Fibroblast of lung (primary cell): ENCODE measurements at regions not wholly inside any gene's neighbourhood (a gene's known extent, or its start where the extent isn't known, plus 50 kb on each side); places are given as distances from the start of the nearest gene placed in this dataset.

ENCODE experiments used
- DNase-seq, 2 donors: peaks; one replicate each; pipeline versions ENCODE4 v3.0.0 to v3.0.0-alpha.2; 2010; ENCODE audit warnings: low read depth in 2 of 2
- H2AFZ ChIP-seq: 2 replicates; pipeline ENCODE4 v1.5.1; 2012; ENCODE audit warnings: low read length, control low read depth, inconsistent platforms
- H3K27ac ChIP-seq: 2 replicates; pipeline ENCODE4 v1.5.1; 2011; ENCODE audit warnings: low read length, control low read depth; ENCODE audit not compliant: insufficient read depth
- H3K27me3 ChIP-seq: 2 replicates; pipeline ENCODE4 v1.5.1; 2011; ENCODE audit warnings: mild to moderate bottlenecking, low read length; ENCODE audit not compliant: control insufficient read depth, insufficient read depth
- H3K36me3 ChIP-seq: 2 replicates; pipeline ENCODE4 v1.5.1; 2011; ENCODE audit warnings: low read length; ENCODE audit not compliant: control insufficient read depth, insufficient read depth
- H3K4me1 ChIP-seq: 2 replicates; pipeline ENCODE4 v1.5.1; 2011; ENCODE audit warnings: low read length; ENCODE audit not compliant: control insufficient read depth, insufficient read depth; ENCODE audit errors: extremely low read depth
- H3K4me2 ChIP-seq: 2 replicates; pipeline ENCODE4 v1.5.1; 2011; ENCODE audit warnings: low read length, control low read depth; ENCODE audit not compliant: insufficient read depth; ENCODE audit errors: extremely low read depth
- H3K4me3 ChIP-seq, 4 experiments: fragments of 200-600 bp in 1 of 4; sonication (generic) in 1 of 4; replicated peaks in 1 of 4; 2 replicates each; pipeline ENCODE4 v1.5.1; 2011 to 2016; ENCODE audit warnings: low read length in 4 of 4, low read depth in 3 of 4, mild to moderate bottlenecking in 3 of 4, control low read depth in 2 of 4, inconsistent platforms in 1 of 4, mixed read lengths in 1 of 4; ENCODE audit not compliant: insufficient read depth in 1 of 4; ENCODE audit errors: control extremely low read depth in 1 of 4
- H3K79me2 ChIP-seq: 2 replicates; pipeline ENCODE4 v1.5.1; 2012; ENCODE audit warnings: mild to moderate bottlenecking, low read length, inconsistent platforms; ENCODE audit not compliant: control insufficient read depth, insufficient read depth
- H3K9ac ChIP-seq: 2 replicates; pipeline ENCODE4 v1.5.1; 2011; ENCODE audit warnings: mild to moderate bottlenecking, low read length, control low read depth; ENCODE audit not compliant: insufficient read depth
- H3K9me3 ChIP-seq: 2 replicates; pipeline ENCODE4 v1.5.1; 2012; ENCODE audit warnings: low read depth, low read length; ENCODE audit not compliant: control insufficient read depth, insufficient read depth
- H4K20me1 ChIP-seq: 2 replicates; pipeline ENCODE4 v1.5.1; 2011; ENCODE audit warnings: low read length; ENCODE audit not compliant: control insufficient read depth, insufficient read depth; ENCODE audit errors: extremely low read depth
- CTCF ChIP-seq, 2 donors: IDR thresholded peaks in 1 of 2; conservative IDR thresholded peaks in 1 of 2; 1 replicate in 1 of 2; 2 replicates in 1 of 2; pipeline ENCODE4 v1.5.1; 2011 to 2012; ENCODE audit warnings: low read length in 2 of 2, control low read depth in 1 of 2, inconsistent platforms in 1 of 2, low read depth in 1 of 2, mild to moderate bottlenecking in 1 of 2
- EZH2 ChIP-seq: IDR thresholded peaks from 2 replicates; pipeline ENCODE4 v1.5.1; 2012; ENCODE audit warnings: low read length, control low read depth, mild to moderate bottlenecking; ENCODE audit errors: missing control alignments

- H3K79me2 ChIP-seq, result no peaks in the 10 kb centered on the region
- H3K4me3 ChIP-seq, result no peak overlapping the region
- no peak overlapping the region for H3K4me2 ChIP-seq
- TF ChIP-seq CTCF (conservative IDR thresholded peaks at IDR 0.05 in 1 of 2, IDR thresholded peaks at IDR 0.05 in 1 of 2; ENCODE audit: low read depth in 1 of 2, low read length in 2 of 2) (no peak), EZH2 (no peak)
- no peaks in the 10 kb centered on the region for H4K20me1 ChIP-seq
- no peak overlapping the region for H2AFZ ChIP-seq
- no peak overlapping the region for H3K27ac ChIP-seq
- H3K27me3 ChIP-seq, result no peaks in the 10 kb centered on the region
- no peak for DNase-seq
- H3K36me3 ChIP-seq, result no peaks in the 10 kb centered on the region
- H3K9me3 ChIP-seq, result no peaks in the 10 kb centered on the region
- H3K4me1 ChIP-seq, result no peaks in the 10 kb centered on the region
- H3K9ac ChIP-seq, result no peak overlapping the region
Observed at GRCh38 chr4:56259655-56260054, 127.6 kb downstream of the AASDH start.

- no peaks in the 10 kb centered on the region for H3K9me3 ChIP-seq
- H3K4me3 ChIP-seq, result no peak overlapping the region
- no peak overlapping the region for H3K4me2 ChIP-seq
- no peak overlapping the region for H3K27ac ChIP-seq
- H2AFZ ChIP-seq, result no peak overlapping the region
- peak in 1 of 2 donors; percentile 4 for DNase-seq
- H3K9ac ChIP-seq, result no peak overlapping the region
- TF ChIP-seq CTCF (conservative IDR thresholded peaks at IDR 0.05 in 1 of 2, IDR thresholded peaks at IDR 0.05 in 1 of 2; ENCODE audit: low read depth in 1 of 2, low read length in 2 of 2) (no peak), EZH2 (no peak)
- no peaks in the 10 kb centered on the region for H3K4me1 ChIP-seq
- H3K36me3 ChIP-seq, result no peaks in the 10 kb centered on the region
- H3K27me3 ChIP-seq, result no peaks in the 10 kb centered on the region
- no peaks in the 10 kb centered on the region for H3K79me2 ChIP-seq
- no peaks in the 10 kb centered on the region for H4K20me1 ChIP-seq
Observed at GRCh38 chr4:56255820-56256219, 131.5 kb downstream of the AASDH start.

- H3K9ac ChIP-seq, result no peak overlapping the region
- no peaks in the 10 kb centered on the region for H4K20me1 ChIP-seq
- TF ChIP-seq EZH2, result no peak
- TF ChIP-seq CTCF (conservative IDR thresholded peaks at IDR 0.05 in 1 of 2, IDR thresholded peaks at IDR 0.05 in 1 of 2; ENCODE audit: low read depth in 1 of 2, low read length in 2 of 2), result no peak
- no peak overlapping the region for H3K27ac ChIP-seq
- H3K36me3 ChIP-seq, result no peaks in the 10 kb centered on the region
- no peak for DNase-seq
- H3K4me3 ChIP-seq, result no peak overlapping the region
- no peak overlapping the region for H3K4me2 ChIP-seq
- no peaks in the 10 kb centered on the region for H3K27me3 ChIP-seq
- H3K4me1 ChIP-seq, result no peaks in the 10 kb centered on the region
- no peaks in the 10 kb centered on the region for H3K9me3 ChIP-seq
- H3K79me2 ChIP-seq, result no peaks in the 10 kb centered on the region
- no peak overlapping the region for H2AFZ ChIP-seq
Observed at GRCh38 chr4:56253666-56254305, 133.5 kb downstream of the AASDH start.
